ENCODE measurements at regions not wholly inside any gene's neighbourhood (a gene's known extent, or its start where the extent isn't known, plus 50 kb on each side); places are given as distances from the start of the nearest gene placed in this dataset.

- Histone ChIP-seq H3K9ac (ENCODE audit: low read depth, low read length) (no peak overlapping the region), H3K4me2 (ENCODE audit: low read depth, low read length) (no peak overlapping the region), H3K27me3 (ENCODE audit: control insufficient read depth, insufficient read depth, low read length) (no peaks in the 10 kb centered on the region), H4K20me1 (ENCODE audit: insufficient read depth, low read length) (no peaks in the 10 kb centered on the region), H3K14ac (replicated peaks; ENCODE audit: low read depth, low read length) (no peak overlapping the region), H2BK5ac (ENCODE audit: low read depth, low read length, poor library complexity, severe bottlenecking) (no peak overlapping the region), H2BK15ac (ENCODE audit: low read depth, low read length) (no peak overlapping the region), H3K23ac (ENCODE audit: low read depth, low read length) (no peak overlapping the region), H4K91ac (ENCODE audit: insufficient read depth, low read depth, low read length) (no peak overlapping the region), H2BK20ac (ENCODE audit: low read depth, low read length) (no peak overlapping the region), H3K4ac (ENCODE audit: low read depth, low read length) (no peak overlapping the region), H2AK9ac (replicated peaks; ENCODE audit: low read depth, low read length, poor library complexity) (no peak overlapping the region), H4K8ac (ENCODE audit: low read depth in 2 of 2, low read length in 2 of 2) (no peak overlapping the region), H3K79me1 (ENCODE audit: low read depth in 1 of 2, low read length in 2 of 2) (no peaks in the 10 kb centered on the region), H3K27ac (ENCODE audit: insufficient read depth, low read length) (no peak overlapping the region), H3K18ac (ENCODE audit: low read depth, low read length) (no peak overlapping the region), H3K4me3 (ENCODE audit: insufficient read depth, low read depth, low read length) (no peak overlapping the region), H3K56ac (ENCODE audit: extremely low read depth, insufficient read depth, low read length) (no peak overlapping the region), H2BK120ac (ENCODE audit: low read depth, low read length) (no peak overlapping the region), H2AK5ac (ENCODE audit: low read depth, low read length) (no peak overlapping the region), H3K4me1 (ENCODE audit: control insufficient read depth, insufficient read depth, low read length) (no peaks in the 10 kb centered on the region), H4K5ac (ENCODE audit: low read depth, low read length) (no peak overlapping the region), H2AFZ (replicated peaks; ENCODE audit: low read length, poor library complexity) (no peak overlapping the region), H3K36me3 (ENCODE audit: control insufficient read depth, insufficient read depth, low read length) (no peaks in the 10 kb centered on the region), H3K9me1 (ENCODE audit: insufficient read depth, low read length) (no peaks in the 10 kb centered on the region), H3K9me3 (ENCODE audit: control insufficient read depth, insufficient read depth, low read length) (peaks cover 1% of the 10 kb centered on the region; the same call in 1 of the 2 replicates)
- WGBS, 2 experiments (ENCODE audit: extremely low coverage in 2 of 2, insufficient read length in 1 of 2): no CpG with 5 or more reads among the region's 2 CpGs
- CTCF ChIA-PET: no interaction called here
- in situ Hi-C loops (cut with MboI; ENCODE audit: low sequenced_read_pairs): no loop called here
- no peak for ATAC-seq (ENCODE audit: low read depth)
- intact Hi-C loops (cut with micrococcal nuclease): no loop called here
- no peak for DNase-seq
- dilution Hi-C loops (cut with HindIII; ENCODE audit: low sequenced_read_pairs, unreplicated experiment): no loop called here
- TF ChIP-seq USF2 (IDR thresholded peaks at IDR 0.05; ENCODE audit: low read depth, low read length): no peak
- no peak for TF ChIP-seq NFE2L2 (IDR thresholded peaks at IDR 0.05; ENCODE audit: low read depth, low read length)
- no peak for TF ChIP-seq BHLHE40 (IDR thresholded peaks at IDR 0.05; ENCODE audit: low read depth, low read length)
- TF ChIP-seq FOS (IDR thresholded peaks at IDR 0.05; ENCODE audit: low read depth, low read length): no peak
- no peak for TF ChIP-seq RFX5 (IDR thresholded peaks at IDR 0.05; ENCODE audit: low read depth, low read length)
- no peak for TF ChIP-seq POLR2A (IDR thresholded peaks at IDR 0.05; ENCODE audit: low read depth, low read length)
- TF ChIP-seq MXI1 (IDR thresholded peaks at IDR 0.05; ENCODE audit: borderline replicate concordance, low read depth, low read length): no peak
- no peak for TF ChIP-seq CTCF (conservative IDR thresholded peaks at IDR 0.05; ENCODE audit: low read depth, low read length)
- TF ChIP-seq RCOR1 (IDR thresholded peaks at IDR 0.05; ENCODE audit: insufficient replicate concordance, low read length): no peak
- no peak for TF ChIP-seq CEBPB (IDR thresholded peaks at IDR 0.05; ENCODE audit: low read depth, low read length)
- TF ChIP-seq ELK1 (IDR thresholded peaks at IDR 0.05; ENCODE audit: borderline replicate concordance, low read depth, low read length): no peak
- no peak for TF ChIP-seq MAZ (IDR thresholded peaks at IDR 0.05; ENCODE audit: borderline replicate concordance, low read depth, low read length)
- POLR2A ChIA-PET (ENCODE audit: unreplicated experiment): no interaction called here
- no TSS peak for BruUV-seq (replicated peaks)
Observed at GRCh38 chr4:10317345-10317744, 139.9 kb downstream of the ZNF518B start.
